Parathyroid adenoma (tissue), 2 donors: ENCODE measurements at regions not wholly inside any gene's neighbourhood (a gene's known extent, or its start where the extent isn't known, plus 50 kb on each side); places are given as distances from the start of the nearest gene placed in this dataset.

Experiments used
- H2AFZ ChIP-seq: fragments of 300-600 bp; sonication (generic); one replicate; pipeline ENCODE4 v1.7.0; 2017; ENCODE audit warnings: antibody characterized with exemption, mild to moderate bottlenecking
- H3K27ac ChIP-seq: fragments of 300-600 bp; sonication (generic); one replicate; pipeline ENCODE4 v1.7.0; 2017
- H3K27me3 ChIP-seq: fragments of 300-600 bp; sonication (generic); one replicate; pipeline ENCODE4 v1.7.0; 2017; ENCODE audit warnings: low read length; ENCODE audit not compliant: control insufficient read depth, insufficient read depth
- H3K36me3 ChIP-seq: fragments of 300-600 bp; sonication (generic); one replicate; pipeline ENCODE4 v1.7.0; 2017; ENCODE audit warnings: low read length; ENCODE audit not compliant: control insufficient read depth, insufficient read depth
- H3K4me1 ChIP-seq: fragments of 300-600 bp; sonication (generic); one replicate; pipeline ENCODE4 v1.7.0; 2017; ENCODE audit warnings: control low read depth
- H3K4me2 ChIP-seq: fragments of 300-600 bp; sonication (generic); one replicate; pipeline ENCODE4 v1.7.0; 2017; ENCODE audit warnings: low read length
- H3K4me3 ChIP-seq: fragments of 300-600 bp; sonication (generic); one replicate; pipeline ENCODE4 v1.7.0; 2017; ENCODE audit warnings: low read depth, low read length
- H3K79me2 ChIP-seq: fragments of 300-600 bp; sonication (generic); one replicate; pipeline ENCODE4 v1.7.0; 2017; ENCODE audit warnings: control low read depth
- H3K9ac ChIP-seq: fragments of 300-600 bp; sonication (generic); one replicate; pipeline ENCODE4 v1.7.0; 2017; ENCODE audit warnings: mild to moderate bottlenecking
- H3K9me3 ChIP-seq: fragments of 300-600 bp; sonication (generic); one replicate; pipeline ENCODE4 v1.7.0; 2017; ENCODE audit warnings: low read length; ENCODE audit not compliant: control insufficient read depth
- CTCF ChIP-seq: fragments of 300-600 bp; sonication (generic); IDR thresholded peaks from one replicate; pipeline ENCODE4 v1.7.0; 2017; ENCODE audit warnings: antibody characterized with exemption, mild to moderate bottlenecking
- donor health status: primary hyperparathyroidism.

- H3K4me2 ChIP-seq, result no peak overlapping the region
- H3K9ac ChIP-seq, result no peak overlapping the region
- no peak overlapping the region for H2AFZ ChIP-seq
- H3K27me3 ChIP-seq, result no peaks in the 10 kb centered on the region
- H3K9me3 ChIP-seq, result no peaks in the 10 kb centered on the region
- H3K36me3 ChIP-seq, result no peaks in the 10 kb centered on the region
- H3K4me1 ChIP-seq, result peaks cover 4% of the 10 kb centered on the region
- no peaks in the 10 kb centered on the region for H3K79me2 ChIP-seq
- no peak for TF ChIP-seq CTCF
- no peak overlapping the region for H3K4me3 ChIP-seq
- no peak overlapping the region for H3K27ac ChIP-seq
Observed at GRCh38 chr20:60123652-60124051, 165.4 kb downstream of the CDH26 start.

GRCh38 chr20:60124776-60125381 lies 166.7 kb downstream of the CDH26 start:
- Histone ChIP-seq H3K9ac (no peak overlapping the region), H3K27me3 (no peaks in the 10 kb centered on the region), H3K4me2 (no peak overlapping the region), H3K79me2 (no peaks in the 10 kb centered on the region), H3K27ac (no peak overlapping the region), H2AFZ (no peak overlapping the region), H3K36me3 (no peaks in the 10 kb centered on the region), H3K4me1 (peaks cover 4% of the 10 kb centered on the region), H3K4me3 (no peak overlapping the region), H3K9me3 (no peaks in the 10 kb centered on the region)
- TF ChIP-seq CTCF, result no peak

- no peak overlapping the region for H3K9ac ChIP-seq
- no peak overlapping the region for H3K4me2 ChIP-seq
- no peaks in the 10 kb centered on the region for H3K79me2 ChIP-seq
- H2AFZ ChIP-seq, result peak overlapping the region; percentile 40
- no peaks in the 10 kb centered on the region for H3K9me3 ChIP-seq
- H3K36me3 ChIP-seq, result no peaks in the 10 kb centered on the region
- H3K4me1 ChIP-seq, result peaks cover 4% of the 10 kb centered on the region
- H3K27ac ChIP-seq, result no peak overlapping the region
- TF ChIP-seq CTCF, result no peak
- no peaks in the 10 kb centered on the region for H3K27me3 ChIP-seq
- no peak overlapping the region for H3K4me3 ChIP-seq
Observed at GRCh38 chr20:60125513-60125912, 167.3 kb downstream of the CDH26 start.

GRCh38 chr20:60126975-60127374 lies 168.8 kb downstream of the CDH26 start:
- peaks cover 4% of the 10 kb centered on the region for H3K4me1 ChIP-seq

More at GRCh38 chr20:60126975-60127374, 168.8 kb downstream of the CDH26 start:
- no peak for TF ChIP-seq CTCF
- no peaks in the 10 kb centered on the region for H3K27me3 ChIP-seq
- H3K79me2 ChIP-seq, result no peaks in the 10 kb centered on the region
- no peak overlapping the region for H3K4me3 ChIP-seq
- no peak overlapping the region for H3K27ac ChIP-seq
- H3K36me3 ChIP-seq, result no peaks in the 10 kb centered on the region
- H2AFZ ChIP-seq, result no peak overlapping the region
- no peak overlapping the region for H3K4me2 ChIP-seq
- H3K9ac ChIP-seq, result no peak overlapping the region
- no peaks in the 10 kb centered on the region for H3K9me3 ChIP-seq
